Hematopoietic multipotent progenitor cell treated with erythropoietin and hydrocortisone succinate and interleukin-3 and kit ligand, for 8 days (in vitro differentiated cells): ENCODE measurements at regions not wholly inside any gene's neighbourhood (a gene's known extent, or its start where the extent isn't known, plus 50 kb on each side); places are given as distances from the start of the nearest gene placed in this dataset.

Experiments
- DNase-seq: peaks from one replicate; pipeline ENCODE4 v3.0.0-alpha.2; 2015

GRCh38 chr1:90189889-90190288 lies 195.0 kb downstream of the ZNF326 start:
- DNase-seq = no peak

- no peak for DNase-seq
Measured at GRCh38 chr1:90187323-90187585, 192.3 kb downstream of the ZNF326 start.

- no peak for DNase-seq
Measured at GRCh38 chr1:90186506-90187322, 191.8 kb downstream of the ZNF326 start.

GRCh38 chr1:90176530-90176929 lies 181.6 kb downstream of the ZNF326 start:
- DNase-seq = no peak

- no peak for DNase-seq
Measured at GRCh38 chr1:90175490-90176167, 180.7 kb downstream of the ZNF326 start.

GRCh38 chr1:90174246-90174645 lies 179.3 kb downstream of the ZNF326 start:
- DNase-seq = no peak

GRCh38 chr1:90162216-90162615 lies 167.3 kb downstream of the ZNF326 start:
- no peak for DNase-seq

GRCh38 chr1:90161625-90162024 lies 166.7 kb downstream of the ZNF326 start:
- no peak for DNase-seq

GRCh38 chr1:90155721-90156487 lies 161.0 kb downstream of the ZNF326 start:
- DNase-seq = no peak

- no peak for DNase-seq
Measured at GRCh38 chr1:90154711-90155110, 159.8 kb downstream of the ZNF326 start.

- DNase-seq = no peak
Measured at GRCh38 chr1:90149101-90149500, 154.2 kb downstream of the ZNF326 start.

- DNase-seq = no peak
Measured at GRCh38 chr1:90147093-90147492, 152.2 kb downstream of the ZNF326 start.

GRCh38 chr1:90144820-90145219 lies 149.9 kb downstream of the ZNF326 start:
- DNase-seq = no peak

GRCh38 chr1:90143591-90143990 lies 148.7 kb downstream of the ZNF326 start:
- no peak for DNase-seq

GRCh38 chr1:90142697-90143096 lies 147.8 kb downstream of the ZNF326 start:
- no peak for DNase-seq

- DNase-seq = no peak
Measured at GRCh38 chr1:90139837-90140236, 144.9 kb downstream of the ZNF326 start.

GRCh38 chr1:90135286-90135685 lies 140.4 kb downstream of the ZNF326 start:
- DNase-seq = no peak

GRCh38 chr1:90134175-90134955 lies 139.5 kb downstream of the ZNF326 start:
- no peak for DNase-seq

- DNase-seq = peak; percentile 51
Measured at GRCh38 chr1:90133133-90133532, 138.2 kb downstream of the ZNF326 start.

GRCh38 chr1:90132306-90132705 lies 137.4 kb downstream of the ZNF326 start:
- DNase-seq = no peak

- DNase-seq = no peak
Measured at GRCh38 chr1:90127288-90127953, 132.5 kb downstream of the ZNF326 start.

GRCh38 chr1:90126834-90127233 lies 131.9 kb downstream of the ZNF326 start:
- DNase-seq = no peak
